ENCODE measurements at regions not wholly inside any gene's neighbourhood (a gene's known extent, or its start where the extent isn't known, plus 50 kb on each side); places are given as distances from the start of the nearest gene placed in this dataset.

DNA sequence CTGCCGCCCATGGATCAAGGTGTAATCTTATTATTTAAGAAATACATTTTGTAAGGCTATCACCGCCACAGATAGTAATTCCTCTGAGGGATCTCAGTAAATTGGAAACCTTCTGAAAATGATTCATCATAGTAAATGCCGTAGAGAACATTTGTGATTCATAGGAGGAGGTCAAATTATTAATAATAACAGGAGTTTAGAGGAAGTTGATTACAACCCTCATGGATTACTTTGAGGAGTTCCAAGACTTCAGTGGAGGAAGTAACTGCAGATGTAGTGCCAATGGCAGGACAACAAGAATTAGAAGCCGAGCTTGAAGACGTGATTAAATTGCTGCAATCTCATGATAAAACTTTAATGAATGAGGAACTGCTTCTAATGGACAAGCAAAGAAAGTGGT lies 280.1 kb downstream of the PTPRC start:
- intact Hi-C loops (cut with DNase I): no loop called here
- H3K4me3 ChIP-seq: no peak overlapping the region
- H3K36me3 ChIP-seq: no peaks in the 10 kb centered on the region
- TF ChIP-seq, protein P1, sequence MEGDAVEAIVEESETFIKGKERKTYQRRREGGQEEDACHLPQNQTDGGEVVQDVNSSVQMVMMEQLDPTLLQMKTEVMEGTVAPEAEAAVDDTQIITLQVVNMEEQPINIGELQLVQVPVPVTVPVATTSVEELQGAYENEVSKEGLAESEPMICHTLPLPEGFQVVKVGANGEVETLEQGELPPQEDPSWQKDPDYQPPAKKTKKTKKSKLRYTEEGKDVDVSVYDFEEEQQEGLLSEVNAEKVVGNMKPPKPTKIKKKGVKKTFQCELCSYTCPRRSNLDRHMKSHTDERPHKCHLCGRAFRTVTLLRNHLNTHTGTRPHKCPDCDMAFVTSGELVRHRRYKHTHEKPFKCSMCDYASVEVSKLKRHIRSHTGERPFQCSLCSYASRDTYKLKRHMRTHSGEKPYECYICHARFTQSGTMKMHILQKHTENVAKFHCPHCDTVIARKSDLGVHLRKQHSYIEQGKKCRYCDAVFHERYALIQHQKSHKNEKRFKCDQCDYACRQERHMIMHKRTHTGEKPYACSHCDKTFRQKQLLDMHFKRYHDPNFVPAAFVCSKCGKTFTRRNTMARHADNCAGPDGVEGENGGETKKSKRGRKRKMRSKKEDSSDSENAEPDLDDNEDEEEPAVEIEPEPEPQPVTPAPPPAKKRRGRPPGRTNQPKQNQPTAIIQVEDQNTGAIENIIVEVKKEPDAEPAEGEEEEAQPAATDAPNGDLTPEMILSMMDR (IDR thresholded peaks at IDR 0.05): no peak
- no peak overlapping the region for H3K27ac ChIP-seq
- H3K27me3 ChIP-seq: no peaks in the 10 kb centered on the region
- H3K4me1 ChIP-seq: no peaks in the 10 kb centered on the region
- H3K9me3 ChIP-seq: no peaks in the 10 kb centered on the region
- DNase-seq (ENCODE audit: low spot score in 2 of 2): no peak

DNA sequence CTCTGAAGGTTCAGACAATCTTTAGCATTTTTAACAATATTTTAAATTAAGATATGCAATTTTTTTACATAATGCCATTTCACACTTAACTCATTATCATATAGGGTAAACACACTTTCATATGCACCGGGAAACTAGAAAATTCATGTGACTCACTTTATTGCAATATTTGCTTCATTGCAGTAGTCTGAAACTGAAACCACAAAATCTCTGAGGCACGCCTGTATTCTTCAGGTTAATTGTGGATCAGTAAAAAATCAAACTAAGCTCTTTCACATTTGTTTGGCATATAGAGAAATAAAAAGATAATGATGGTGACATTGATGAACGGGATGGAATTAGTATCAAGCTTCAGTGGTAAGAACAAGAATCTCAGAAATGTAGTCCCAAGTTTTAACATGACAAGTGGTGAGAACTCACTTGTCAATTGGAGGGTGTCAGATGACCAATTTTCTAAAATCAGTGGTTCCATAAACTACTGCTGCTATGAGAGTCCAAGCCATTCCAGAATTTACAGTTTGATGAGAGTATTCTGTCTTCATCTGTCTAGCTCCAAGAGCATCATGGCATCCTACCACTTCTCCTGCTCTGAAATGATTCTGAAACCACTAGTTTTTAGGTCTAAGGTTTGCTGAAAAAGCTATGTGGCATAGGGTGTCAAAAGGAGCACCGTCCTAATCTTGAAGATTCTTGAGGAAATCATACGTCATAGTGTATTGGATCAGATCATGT lies 281.0 kb downstream of the PTPRC start:
- Histone ChIP-seq H3K4me1 (no peaks in the 10 kb centered on the region), H3K4me3 (no peak overlapping the region), H3K27me3 (no peaks in the 10 kb centered on the region), H3K36me3 (no peaks in the 10 kb centered on the region), H3K27ac (no peak overlapping the region), H3K9me3 (no peaks in the 10 kb centered on the region)
- no peak for DNase-seq (ENCODE audit: low spot score in 2 of 2)
- TF ChIP-seq, protein P1 (IDR thresholded peaks at IDR 0.05): no peak
- intact Hi-C loops (cut with DNase I): no loop called here

DNA sequence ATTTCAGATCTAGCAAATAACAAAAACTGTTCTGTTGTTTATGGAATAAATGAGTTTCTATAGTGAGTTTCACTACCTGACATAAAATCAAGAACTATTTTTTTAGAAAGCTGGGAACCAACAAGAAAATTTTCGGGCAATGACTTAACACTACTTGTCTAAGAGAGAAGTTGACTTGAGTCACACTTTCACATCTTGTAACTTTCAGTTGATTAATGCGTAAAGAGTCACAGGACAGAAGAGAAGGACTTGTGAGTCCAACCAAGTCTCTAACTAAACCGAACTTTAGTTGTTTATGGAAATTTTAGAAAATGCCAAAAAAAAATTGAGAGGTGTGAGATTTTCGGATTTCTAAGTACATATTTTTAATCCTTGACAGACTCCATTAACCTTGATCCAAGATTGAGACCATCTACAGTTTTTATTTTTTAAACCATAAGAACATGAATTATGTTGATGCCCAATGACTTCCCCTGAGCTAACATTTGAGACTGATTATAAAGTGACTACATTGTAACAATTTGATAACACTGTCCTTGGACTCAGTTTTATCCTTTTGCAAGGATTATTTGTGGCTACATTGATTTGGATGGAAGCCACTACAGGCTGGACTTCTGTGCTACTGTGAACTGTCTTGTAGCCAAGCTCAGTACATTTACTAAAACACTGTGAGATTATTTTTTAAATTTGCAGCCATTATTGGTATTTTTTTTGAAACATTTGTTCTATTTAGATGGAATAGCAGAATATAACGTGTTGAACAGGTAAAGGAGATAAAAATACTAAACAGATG lies 284.0 kb downstream of the PTPRC start:
- intact Hi-C loops (cut with DNase I): no loop called here
- no peaks in the 10 kb centered on the region for H3K36me3 ChIP-seq
- H3K9me3 ChIP-seq: no peaks in the 10 kb centered on the region
- DNase-seq (ENCODE audit: low spot score in 2 of 2): no peak
- no peaks in the 10 kb centered on the region for H3K4me1 ChIP-seq
- no peak overlapping the region for H3K4me3 ChIP-seq
- no peak overlapping the region for H3K27ac ChIP-seq
- TF ChIP-seq, protein P1 (IDR thresholded peaks at IDR 0.05): no peak
- H3K27me3 ChIP-seq: no peaks in the 10 kb centered on the region

DNA sequence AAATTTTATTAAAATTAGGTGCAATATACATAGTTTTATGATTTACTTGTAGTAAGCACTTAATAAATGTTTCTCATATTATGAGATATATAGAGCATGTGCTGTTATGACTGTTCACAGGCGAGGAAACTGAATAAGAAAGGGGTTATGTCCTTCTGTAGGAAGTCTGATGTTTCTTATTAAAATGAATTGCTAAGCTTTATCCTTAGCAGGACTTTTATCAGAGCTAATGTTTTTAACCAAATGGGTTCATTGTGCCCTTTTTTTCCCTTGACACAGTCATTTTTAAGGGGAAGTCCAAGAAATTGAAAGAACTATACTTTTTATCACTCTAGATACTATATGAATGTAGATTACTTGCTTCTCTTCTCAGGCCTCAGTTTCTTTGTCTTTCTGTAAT lies 285.2 kb downstream of the PTPRC start:
- no peak for DNase-seq (ENCODE audit: low spot score in 2 of 2)
- intact Hi-C loops (cut with DNase I): no loop called here
- Histone ChIP-seq H3K4me1 (no peaks in the 10 kb centered on the region), H3K4me3 (no peak overlapping the region), H3K9me3 (no peaks in the 10 kb centered on the region), H3K27me3 (no peaks in the 10 kb centered on the region), H3K36me3 (no peaks in the 10 kb centered on the region), H3K27ac (no peak overlapping the region)
- TF ChIP-seq, protein P1 (IDR thresholded peaks at IDR 0.05): no peak

DNA sequence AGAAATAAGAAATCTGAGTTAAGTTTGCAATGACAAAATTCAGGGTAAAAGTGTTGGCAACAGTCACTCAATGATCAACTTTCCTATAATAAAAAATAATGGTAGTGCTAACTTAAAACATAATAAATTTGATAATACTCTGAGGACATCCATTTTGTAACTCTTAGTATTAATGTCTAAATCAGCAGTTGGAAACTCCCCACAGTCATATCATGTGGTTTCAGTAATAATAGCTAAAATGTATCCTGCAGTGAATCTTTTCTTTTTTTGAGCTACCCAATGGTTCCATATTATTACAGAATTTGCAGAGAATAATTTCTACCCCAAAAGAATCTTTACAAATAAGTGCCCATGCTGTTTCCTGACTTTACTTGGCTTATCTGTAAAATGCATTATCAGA lies 286.7 kb downstream of the PTPRC start:
- H3K4me3 ChIP-seq: no peak overlapping the region
- no peaks in the 10 kb centered on the region for H3K27me3 ChIP-seq
- intact Hi-C loops (cut with DNase I): no loop called here
- TF ChIP-seq, protein P1 (IDR thresholded peaks at IDR 0.05): no peak
- no peaks in the 10 kb centered on the region for H3K4me1 ChIP-seq
- H3K36me3 ChIP-seq: no peaks in the 10 kb centered on the region
- H3K27ac ChIP-seq: no peak overlapping the region
- no peaks in the 10 kb centered on the region for H3K9me3 ChIP-seq
- DNase-seq (ENCODE audit: low spot score in 2 of 2): no peak

All from ascending aorta (tissue), 2 donors.